ENCODE measurements at regions not wholly inside any gene's neighbourhood (a gene's known extent, or its start where the extent isn't known, plus 50 kb on each side); places are given as distances from the start of the nearest gene placed in this dataset.
A peak's percentile ranks its signal among the peaks of the same experiment; 100 is the strongest.

- Histone ChIP-seq H3K36me3 (ENCODE audit: low read depth, low read length) (no peaks in the 10 kb centered on the region), H3K4me1 (ENCODE audit: insufficient read depth, low read length) (no peaks in the 10 kb centered on the region), H3K27me3 (ENCODE audit: low read length) (no peaks in the 10 kb centered on the region), H3F3A (ENCODE audit: low read length, unreplicated experiment) (no peaks in the 10 kb centered on the region), H3K27ac (ENCODE audit: low read length) (no peak overlapping the region), H3K4me2 (ENCODE audit: low read length) (no peak overlapping the region), H2AFZ (ENCODE audit: low read length) (no peak overlapping the region), H3K9me2 (replicated peaks; ENCODE audit: low read length) (no peaks in the 10 kb centered on the region), H4K20me1 (ENCODE audit: low read length) (no peaks in the 10 kb centered on the region), H3K4me3 (ENCODE audit: low read length) (no peak overlapping the region), H3K9me3 (ENCODE audit: low read length) (no peaks in the 10 kb centered on the region), H3K79me2 (ENCODE audit: low read length) (no peaks in the 10 kb centered on the region), H3K9ac (ENCODE audit: low read length) (no peak overlapping the region)
- intact Hi-C loops (cut with micrococcal nuclease): no loop called here
- peak; percentile 41 for TF ChIP-seq CTCF (conservative IDR thresholded peaks at IDR 0.05; ENCODE audit: low read depth, low read length)
- TF ChIP-seq EZH2 (IDR thresholded peaks at IDR 0.05; ENCODE audit: low read length, unreplicated experiment): no peak
- CTCF ChIA-PET: no interaction called here
- POLR2A ChIA-PET (ENCODE audit: unreplicated experiment): no interaction called here
- no peak for ATAC-seq
- no TSS peak for BruUV-seq (replicated peaks)
- DNase-seq: no peak
Measured at GRCh38 chr21:39022863-39023693, 160.2 kb downstream of the PSMG1 start.

- no peak for TF ChIP-seq CTCF (conservative IDR thresholded peaks at IDR 0.05; ENCODE audit: low read depth, low read length)
- no peak for TF ChIP-seq EZH2 (IDR thresholded peaks at IDR 0.05; ENCODE audit: low read length, unreplicated experiment)
- TF ChIP-seq EZH2phosphoT487 (IDR thresholded peaks at IDR 0.05; ENCODE audit: borderline replicate concordance, low read length): no peak
Measured at GRCh38 chr21:39022466-39022862, 160.8 kb downstream of the PSMG1 start.

DNA sequence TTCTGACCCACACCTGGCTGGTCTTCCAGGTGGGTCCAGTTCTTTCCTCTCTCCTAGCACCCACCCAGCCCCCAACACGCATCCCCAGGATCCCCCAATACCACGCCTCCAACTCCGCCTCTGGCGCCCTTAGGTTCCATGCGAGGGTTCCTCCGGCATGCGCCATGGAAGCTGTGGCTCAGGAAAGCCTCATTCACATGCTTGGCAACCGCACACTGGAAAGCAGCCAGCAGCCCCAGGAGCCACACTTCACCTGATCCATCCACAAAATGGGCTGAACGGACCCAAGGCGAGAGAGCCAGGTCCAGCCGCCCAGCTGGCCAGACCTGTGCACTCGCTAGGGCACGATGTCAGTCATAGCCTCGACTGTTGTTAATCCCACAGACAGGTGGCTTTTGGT lies 161.2 kb downstream of the PSMG1 start:
- Histone ChIP-seq H3K9me2 (replicated peaks; ENCODE audit: low read length) (no peaks in the 10 kb centered on the region), H2AFZ (ENCODE audit: low read length) (no peak overlapping the region), H3K4me1 (ENCODE audit: insufficient read depth, low read length) (no peaks in the 10 kb centered on the region), H3K79me2 (ENCODE audit: low read length) (no peaks in the 10 kb centered on the region), H3F3A (ENCODE audit: low read length, unreplicated experiment) (no peaks in the 10 kb centered on the region), H3K4me3 (ENCODE audit: low read length) (no peak overlapping the region), H3K4me2 (ENCODE audit: low read length) (no peak overlapping the region), H3K9ac (ENCODE audit: low read length) (no peak overlapping the region), H3K27me3 (ENCODE audit: low read length) (no peaks in the 10 kb centered on the region), H3K36me3 (ENCODE audit: low read depth, low read length) (no peaks in the 10 kb centered on the region), H4K20me1 (ENCODE audit: low read length) (no peaks in the 10 kb centered on the region), H3K9me3 (ENCODE audit: low read length) (no peaks in the 10 kb centered on the region), H3K27ac (ENCODE audit: low read length) (no peak overlapping the region)
- intact Hi-C loops (cut with micrococcal nuclease): no loop called here
- no peak for TF ChIP-seq EZH2 (IDR thresholded peaks at IDR 0.05; ENCODE audit: low read length, unreplicated experiment)
- TF ChIP-seq EZH2phosphoT487 (IDR thresholded peaks at IDR 0.05; ENCODE audit: borderline replicate concordance, low read length): no peak
- POLR2A ChIA-PET (ENCODE audit: unreplicated experiment): no interaction called here
- no TSS peak for BruUV-seq (replicated peaks)
- CTCF ChIA-PET: no interaction called here
- DNase-seq: no peak
- no peak for ATAC-seq

More at GRCh38 chr21:39022466-39022862, 160.8 kb downstream of the PSMG1 start:
- Histone ChIP-seq H3K79me2 (ENCODE audit: low read length) (no peaks in the 10 kb centered on the region), H3K4me3 (ENCODE audit: low read length) (no peak overlapping the region), H3K27me3 (ENCODE audit: low read length) (no peaks in the 10 kb centered on the region), H3K9ac (ENCODE audit: low read length) (no peak overlapping the region), H3K9me2 (replicated peaks; ENCODE audit: low read length) (no peaks in the 10 kb centered on the region), H3F3A (ENCODE audit: low read length, unreplicated experiment) (no peaks in the 10 kb centered on the region), H3K4me2 (ENCODE audit: low read length) (no peak overlapping the region), H2AFZ (ENCODE audit: low read length) (no peak overlapping the region), H3K9me3 (ENCODE audit: low read length) (no peaks in the 10 kb centered on the region), H4K20me1 (ENCODE audit: low read length) (no peaks in the 10 kb centered on the region), H3K4me1 (ENCODE audit: insufficient read depth, low read length) (no peaks in the 10 kb centered on the region), H3K27ac (ENCODE audit: low read length) (no peak overlapping the region), H3K36me3 (ENCODE audit: low read depth, low read length) (no peaks in the 10 kb centered on the region)
- DNase-seq (no peak), ATAC-seq (no peak)
- CTCF ChIA-PET: no interaction called here
- POLR2A ChIA-PET (ENCODE audit: unreplicated experiment): no interaction called here
- no TSS peak for BruUV-seq (replicated peaks)
- intact Hi-C loops (cut with micrococcal nuclease): no loop called here
